D721Med (cell line): ENCODE measurements at regions not wholly inside any gene's neighbourhood (a gene's known extent, or its start where the extent isn't known, plus 50 kb on each side); places are given as distances from the start of the nearest gene placed in this dataset.

Source experiments
- DNase-seq: peaks from one replicate; pipeline ENCODE4 v3.0.0; 2011; ENCODE audit warnings: low spot score; ENCODE audit not compliant: insufficient read length
- FAIRE-seq: peaks from 2 replicates; lab custom pipeline; 2011; peaks lifted over from hg19 to GRCh38; lab: Jason Lieb, UNC
- CTCF ChIP-seq: IDR thresholded peaks from 2 replicates; pipeline ENCODE4 v1.5.1; 2012; ENCODE audit warnings: mild to moderate bottlenecking, control low read depth; ENCODE audit not compliant: insufficient read depth; ENCODE audit errors: missing control alignments

DNA sequence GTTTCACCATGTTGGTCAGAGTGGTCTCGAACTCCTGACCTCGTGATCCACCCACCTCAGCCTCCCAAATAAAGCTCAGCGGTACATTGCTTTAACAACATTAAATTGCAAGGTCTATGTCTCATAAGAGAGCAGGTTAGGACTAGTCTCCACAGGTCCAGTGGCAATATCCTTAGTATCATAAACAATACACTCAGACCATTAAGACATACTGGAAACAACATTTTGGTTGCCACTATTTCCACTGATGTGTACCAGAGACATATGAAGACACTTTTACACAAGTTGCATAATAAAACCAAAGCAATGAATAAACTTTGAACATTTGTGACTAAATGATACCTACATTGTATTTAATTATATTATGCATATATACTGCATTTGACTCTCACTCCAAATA lies 1130.0 kb downstream of the TSN start:
- TF ChIP-seq CTCF: no peak
- DNase-seq (no peak), FAIRE-seq (no peak)

DNA sequence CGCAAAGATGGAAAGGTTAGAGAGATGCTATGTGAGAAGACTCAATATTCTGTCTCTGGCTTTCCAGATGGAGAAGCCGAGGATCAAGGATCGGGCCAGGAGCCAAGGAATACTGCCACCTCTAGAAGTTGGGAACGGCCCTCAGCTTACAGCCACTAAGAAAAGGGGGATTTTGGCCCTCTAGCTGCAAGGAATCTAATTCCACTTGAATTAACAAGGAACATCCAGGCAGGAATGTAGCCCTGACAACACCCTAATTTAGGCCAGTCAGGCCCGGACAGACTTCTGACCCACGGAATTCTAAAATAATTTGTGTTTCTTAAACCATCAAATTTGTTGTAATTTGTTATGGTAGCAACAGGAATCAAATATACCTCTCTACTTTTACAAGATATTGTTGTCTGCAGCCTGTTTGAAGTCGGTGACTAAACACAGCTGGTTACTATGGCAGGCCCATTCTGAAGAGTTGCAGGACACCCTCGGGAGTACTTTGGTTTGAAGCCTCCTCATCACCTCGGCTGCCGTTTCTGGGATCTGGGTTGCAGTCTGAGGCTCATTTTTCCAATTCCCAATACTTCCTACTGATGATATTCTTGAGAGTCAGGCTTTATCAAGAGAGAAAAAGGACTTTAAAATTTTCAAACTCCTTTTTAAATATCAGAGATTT lies 1131.2 kb downstream of the TSN start:
- TF ChIP-seq CTCF: no peak
- no peak for FAIRE-seq

GRCh38 chr2:122899614-122900013 lies 1125.5 kb upstream of the CNTNAP5 start:
- TF ChIP-seq CTCF: no peak
- FAIRE-seq (no peak), DNase-seq (no peak)

More for the DNA sequence above, 1131.2 kb downstream of the TSN start:
- no peak for DNase-seq

- FAIRE-seq: no peak
Observed at GRCh38 chr2:122905431-122905830, 1119.7 kb upstream of the CNTNAP5 start.

DNA sequence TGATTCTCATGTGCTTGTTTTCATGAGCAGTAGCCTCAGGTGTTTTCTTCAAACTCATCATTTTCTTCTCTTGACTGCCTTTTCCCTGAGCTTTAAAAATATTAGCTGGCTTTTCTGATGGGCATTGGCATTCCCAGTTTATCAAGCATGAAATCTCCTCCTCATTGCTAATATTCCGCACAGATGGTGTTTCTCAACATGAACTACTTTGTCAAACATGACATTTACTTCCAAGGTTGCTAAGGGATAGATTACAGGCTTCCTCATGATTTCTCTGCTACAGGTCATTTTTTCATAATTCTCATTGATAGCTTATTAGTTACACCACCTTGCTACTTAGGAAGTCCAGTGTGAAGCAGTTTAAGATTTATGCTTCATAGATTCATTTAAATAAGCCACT lies 1116.9 kb upstream of the CNTNAP5 start:
- DNase-seq (no peak), FAIRE-seq (no peak)
- TF ChIP-seq CTCF: no peak

More at GRCh38 chr2:122905431-122905830, 1119.7 kb upstream of the CNTNAP5 start:
- no peak for TF ChIP-seq CTCF
- no peak for DNase-seq

DNA sequence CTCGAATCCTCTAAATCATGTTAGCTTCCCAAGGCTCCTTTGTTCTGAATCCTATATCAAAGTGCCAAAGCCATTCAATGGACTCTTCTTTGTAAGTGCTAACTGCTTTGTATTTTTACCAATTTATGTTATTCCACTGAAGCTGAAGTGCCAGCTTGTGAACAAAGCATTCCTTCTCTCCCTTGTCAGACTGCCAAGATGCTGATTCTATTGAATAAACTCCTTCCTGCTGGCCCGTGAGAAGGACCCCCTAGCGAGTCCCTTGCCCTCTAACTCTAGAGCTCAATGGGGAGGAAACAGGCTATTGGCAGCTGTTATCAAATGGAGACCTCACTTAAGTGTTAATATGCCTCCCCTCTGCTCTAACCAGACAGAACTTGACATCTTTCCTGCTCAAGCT lies 1097.9 kb upstream of the CNTNAP5 start:
- DNase-seq (no peak), FAIRE-seq (no peak)
- no peak for TF ChIP-seq CTCF
